ENCODE measurements at regions not wholly inside any gene's neighbourhood (a gene's known extent, or its start where the extent isn't known, plus 50 kb on each side); places are given as distances from the start of the nearest gene placed in this dataset.

- TF ChIP-seq POLR2A (IDR thresholded peaks at IDR 0.05; ENCODE audit: low read length), result no peak
- TF ChIP-seq GATA1 (IDR thresholded peaks at IDR 0.05; ENCODE audit: low read depth, low read length), result no peak
Observed at GRCh38 chr6:12458558-12458957, 168.4 kb downstream of the EDN1 start.
